Breast epithelium (tissue), 3 donors: ENCODE measurements at regions not wholly inside any gene's neighbourhood (a gene's known extent, or its start where the extent isn't known, plus 50 kb on each side); places are given as distances from the start of the nearest gene placed in this dataset.

Source experiments
- POLR2A ChIP-seq: fragments of 450-650 bp; IDR thresholded peaks from one replicate; pipeline ENCODE4 v1.6.1; 2016; ENCODE audit warnings: antibody characterized with exemption, mild to moderate bottlenecking, moderate library complexity
- POLR2AphosphoS5 ChIP-seq, 3 donors: sonication (generic); formaldehyde crosslinking; IDR thresholded peaks; one replicate each; pipeline ENCODE4 v1.6.1; 2017; ENCODE audit warnings: antibody characterized with exemption in 3 of 3

DNA sequence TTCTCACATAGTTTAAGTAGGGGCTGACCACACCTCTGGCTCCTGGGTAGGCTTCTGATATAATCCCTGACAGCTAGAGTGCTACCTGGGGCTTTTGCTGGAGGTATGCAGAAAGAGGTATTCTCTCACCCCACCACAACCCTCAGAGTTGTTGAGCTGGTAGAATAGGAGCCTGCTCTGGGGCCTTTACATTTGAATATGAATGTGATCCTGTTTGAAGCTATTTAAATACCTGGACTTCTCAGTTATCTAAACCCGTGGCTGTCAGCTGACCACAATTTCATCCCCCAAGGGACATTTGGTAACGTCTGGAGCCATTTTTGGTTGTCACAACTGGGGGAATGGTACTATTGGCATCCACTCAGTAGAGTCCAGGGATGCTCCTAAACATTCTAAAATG, 669.1 kb downstream of the SATB2 start:
- no peak for TF ChIP-seq POLR2A
- TF ChIP-seq POLR2AphosphoS5 (IDR thresholded peaks at IDR 0.05) = no peak
